Fibroblast of the aortic adventitia (primary cell): ENCODE measurements at regions not wholly inside any gene's neighbourhood (a gene's known extent, or its start where the extent isn't known, plus 50 kb on each side); places are given as distances from the start of the nearest gene placed in this dataset.

ENCODE experiments used
- DNase-seq: peaks from one replicate; pipeline ENCODE4 v3.0.0-alpha.2; 2010; ENCODE audit warnings: low read depth
- H3K4me3 ChIP-seq: 2 replicates; pipeline ENCODE4 v1.5.1; 2011; ENCODE audit warnings: low read depth, mild to moderate bottlenecking, control low read depth, low read length, moderate library complexity
- CTCF ChIP-seq: IDR thresholded peaks from 2 replicates; pipeline ENCODE4 v1.5.1; 2011; ENCODE audit warnings: mild to moderate bottlenecking, low read length, control low read depth, inconsistent platforms; ENCODE audit not compliant: insufficient read depth

- DNase-seq = no peak
These were observed 1953.1 kb upstream of the ADGRL3 start for GRCh38 chr4:59247032-59247431.

GRCh38 chr4:59248313-59248712 lies 1951.8 kb upstream of the ADGRL3 start:
- H3K4me3 ChIP-seq = no peak overlapping the region
- no peak for DNase-seq
- TF ChIP-seq CTCF = no peak

More at GRCh38 chr4:59247032-59247431, 1953.1 kb upstream of the ADGRL3 start:
- H3K4me3 ChIP-seq = no peak overlapping the region
- no peak for TF ChIP-seq CTCF

GRCh38 chr4:59249110-59249509 lies 1951.0 kb upstream of the ADGRL3 start:
- TF ChIP-seq CTCF = no peak
- no peak overlapping the region for H3K4me3 ChIP-seq
- DNase-seq = no peak

- DNase-seq = no peak
- no peak for TF ChIP-seq CTCF
- no peak overlapping the region for H3K4me3 ChIP-seq
These were observed 1942.1 kb upstream of the ADGRL3 start for GRCh38 chr4:59258002-59258401.

GRCh38 chr4:59307609-59308008 lies 1892.5 kb upstream of the ADGRL3 start:
- no peak overlapping the region for H3K4me3 ChIP-seq
- no peak for DNase-seq
- TF ChIP-seq CTCF = no peak

GRCh38 chr4:59314637-59315036 lies 1885.5 kb upstream of the ADGRL3 start:
- TF ChIP-seq CTCF = no peak
- DNase-seq = no peak
- H3K4me3 ChIP-seq = no peak overlapping the region

GRCh38 chr4:59339631-59340030 lies 1860.5 kb upstream of the ADGRL3 start:
- no peak overlapping the region for H3K4me3 ChIP-seq
- TF ChIP-seq CTCF = no peak
- DNase-seq = no peak
